Ishikawa (cell line): ENCODE measurements at regions not wholly inside any gene's neighbourhood (a gene's known extent, or its start where the extent isn't known, plus 50 kb on each side); places are given as distances from the start of the nearest gene placed in this dataset.

Source experiments
- EP300 ChIP-seq: IDR thresholded peaks from 2 replicates; pipeline ENCODE4 v1.6.1; 2012; ENCODE audit warnings: borderline replicate concordance
- NFIC ChIP-seq: IDR thresholded peaks from 2 replicates; pipeline ENCODE4 v1.6.1; 2012
- TAF1 ChIP-seq: IDR thresholded peaks from 2 replicates; pipeline ENCODE4 v1.6.1; 2012; ENCODE audit warnings: low read depth, mild to moderate bottlenecking
- YY1 ChIP-seq: IDR thresholded peaks from 2 replicates; pipeline ENCODE4 v1.6.1; 2012; ENCODE audit warnings: low read depth
- ZBTB7A ChIP-seq: IDR thresholded peaks from 2 replicates; pipeline ENCODE4 v1.6.1; 2012; ENCODE audit warnings: low read depth
- TF ChIP-seq, protein P1 (sequence below): IDR thresholded peaks from 2 replicates; pipeline ENCODE4 v1.6.1; 2012; ENCODE audit warnings: low read depth, mild to moderate bottlenecking

DNA sequence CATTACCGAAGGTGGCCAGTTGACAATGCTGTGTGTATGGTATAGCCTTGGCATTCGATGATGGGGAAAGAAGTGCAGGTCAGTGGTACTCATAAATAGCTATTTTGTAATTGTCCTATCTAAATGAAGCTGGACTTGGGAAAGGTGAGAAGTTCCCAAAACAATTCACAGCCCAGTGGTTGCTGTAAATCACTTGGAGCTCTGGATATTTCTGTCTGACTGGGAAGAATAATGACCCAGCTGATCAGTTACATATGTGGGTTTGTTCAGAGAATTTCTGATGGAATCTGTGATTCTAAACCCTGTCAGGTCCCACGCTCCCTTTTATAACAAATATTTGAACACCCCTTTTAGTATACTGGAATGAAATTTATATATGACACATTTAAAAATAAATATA lies 133.9 kb upstream of the PFN2 start:
- TF ChIP-seq TAF1 = no peak
- no peak for TF ChIP-seq EP300
- TF ChIP-seq, protein P1, sequence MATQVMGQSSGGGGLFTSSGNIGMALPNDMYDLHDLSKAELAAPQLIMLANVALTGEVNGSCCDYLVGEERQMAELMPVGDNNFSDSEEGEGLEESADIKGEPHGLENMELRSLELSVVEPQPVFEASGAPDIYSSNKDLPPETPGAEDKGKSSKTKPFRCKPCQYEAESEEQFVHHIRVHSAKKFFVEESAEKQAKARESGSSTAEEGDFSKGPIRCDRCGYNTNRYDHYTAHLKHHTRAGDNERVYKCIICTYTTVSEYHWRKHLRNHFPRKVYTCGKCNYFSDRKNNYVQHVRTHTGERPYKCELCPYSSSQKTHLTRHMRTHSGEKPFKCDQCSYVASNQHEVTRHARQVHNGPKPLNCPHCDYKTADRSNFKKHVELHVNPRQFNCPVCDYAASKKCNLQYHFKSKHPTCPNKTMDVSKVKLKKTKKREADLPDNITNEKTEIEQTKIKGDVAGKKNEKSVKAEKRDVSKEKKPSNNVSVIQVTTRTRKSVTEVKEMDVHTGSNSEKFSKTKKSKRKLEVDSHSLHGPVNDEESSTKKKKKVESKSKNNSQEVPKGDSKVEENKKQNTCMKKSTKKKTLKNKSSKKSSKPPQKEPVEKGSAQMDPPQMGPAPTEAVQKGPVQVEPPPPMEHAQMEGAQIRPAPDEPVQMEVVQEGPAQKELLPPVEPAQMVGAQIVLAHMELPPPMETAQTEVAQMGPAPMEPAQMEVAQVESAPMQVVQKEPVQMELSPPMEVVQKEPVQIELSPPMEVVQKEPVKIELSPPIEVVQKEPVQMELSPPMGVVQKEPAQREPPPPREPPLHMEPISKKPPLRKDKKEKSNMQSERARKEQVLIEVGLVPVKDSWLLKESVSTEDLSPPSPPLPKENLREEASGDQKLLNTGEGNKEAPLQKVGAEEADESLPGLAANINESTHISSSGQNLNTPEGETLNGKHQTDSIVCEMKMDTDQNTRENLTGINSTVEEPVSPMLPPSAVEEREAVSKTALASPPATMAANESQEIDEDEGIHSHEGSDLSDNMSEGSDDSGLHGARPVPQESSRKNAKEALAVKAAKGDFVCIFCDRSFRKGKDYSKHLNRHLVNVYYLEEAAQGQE = no peak
- no peak for TF ChIP-seq YY1
- TF ChIP-seq NFIC = no peak
- no peak for TF ChIP-seq ZBTB7A
